ENCODE measurements at regions not wholly inside any gene's neighbourhood (a gene's known extent, or its start where the extent isn't known, plus 50 kb on each side); places are given as distances from the start of the nearest gene placed in this dataset.

DNA sequence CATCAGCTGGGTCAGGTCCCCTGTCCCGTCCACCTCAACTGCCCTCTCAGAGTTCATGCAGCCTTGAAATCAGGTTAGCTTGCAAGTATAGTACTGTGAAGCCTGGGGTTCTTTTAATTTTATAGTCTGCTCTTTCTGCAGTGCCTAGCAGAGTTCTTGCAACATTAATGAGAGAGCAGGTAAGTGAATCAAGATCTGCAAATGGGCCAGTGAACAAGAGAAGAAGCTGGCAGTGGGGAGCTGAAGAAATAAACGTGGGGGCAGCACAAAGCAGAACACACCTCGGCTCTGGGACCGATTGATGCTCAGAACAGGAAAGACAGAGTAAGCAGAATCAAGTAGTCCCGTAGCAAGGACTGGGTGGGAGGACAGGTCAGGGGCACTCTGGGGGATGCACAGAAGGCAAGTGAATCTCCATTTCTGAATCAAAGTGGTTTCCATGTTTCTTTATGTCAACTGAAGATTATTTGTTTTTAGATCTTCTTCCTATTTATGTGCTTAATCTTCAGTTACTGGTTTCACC is 675.5 kb downstream of the RNF144A start:
- TF ChIP-seq, protein P1, sequence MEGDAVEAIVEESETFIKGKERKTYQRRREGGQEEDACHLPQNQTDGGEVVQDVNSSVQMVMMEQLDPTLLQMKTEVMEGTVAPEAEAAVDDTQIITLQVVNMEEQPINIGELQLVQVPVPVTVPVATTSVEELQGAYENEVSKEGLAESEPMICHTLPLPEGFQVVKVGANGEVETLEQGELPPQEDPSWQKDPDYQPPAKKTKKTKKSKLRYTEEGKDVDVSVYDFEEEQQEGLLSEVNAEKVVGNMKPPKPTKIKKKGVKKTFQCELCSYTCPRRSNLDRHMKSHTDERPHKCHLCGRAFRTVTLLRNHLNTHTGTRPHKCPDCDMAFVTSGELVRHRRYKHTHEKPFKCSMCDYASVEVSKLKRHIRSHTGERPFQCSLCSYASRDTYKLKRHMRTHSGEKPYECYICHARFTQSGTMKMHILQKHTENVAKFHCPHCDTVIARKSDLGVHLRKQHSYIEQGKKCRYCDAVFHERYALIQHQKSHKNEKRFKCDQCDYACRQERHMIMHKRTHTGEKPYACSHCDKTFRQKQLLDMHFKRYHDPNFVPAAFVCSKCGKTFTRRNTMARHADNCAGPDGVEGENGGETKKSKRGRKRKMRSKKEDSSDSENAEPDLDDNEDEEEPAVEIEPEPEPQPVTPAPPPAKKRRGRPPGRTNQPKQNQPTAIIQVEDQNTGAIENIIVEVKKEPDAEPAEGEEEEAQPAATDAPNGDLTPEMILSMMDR (IDR thresholded peaks at IDR 0.05; ENCODE audit: poor library complexity, severe bottlenecking): no peak
- TF ChIP-seq, protein P2, sequence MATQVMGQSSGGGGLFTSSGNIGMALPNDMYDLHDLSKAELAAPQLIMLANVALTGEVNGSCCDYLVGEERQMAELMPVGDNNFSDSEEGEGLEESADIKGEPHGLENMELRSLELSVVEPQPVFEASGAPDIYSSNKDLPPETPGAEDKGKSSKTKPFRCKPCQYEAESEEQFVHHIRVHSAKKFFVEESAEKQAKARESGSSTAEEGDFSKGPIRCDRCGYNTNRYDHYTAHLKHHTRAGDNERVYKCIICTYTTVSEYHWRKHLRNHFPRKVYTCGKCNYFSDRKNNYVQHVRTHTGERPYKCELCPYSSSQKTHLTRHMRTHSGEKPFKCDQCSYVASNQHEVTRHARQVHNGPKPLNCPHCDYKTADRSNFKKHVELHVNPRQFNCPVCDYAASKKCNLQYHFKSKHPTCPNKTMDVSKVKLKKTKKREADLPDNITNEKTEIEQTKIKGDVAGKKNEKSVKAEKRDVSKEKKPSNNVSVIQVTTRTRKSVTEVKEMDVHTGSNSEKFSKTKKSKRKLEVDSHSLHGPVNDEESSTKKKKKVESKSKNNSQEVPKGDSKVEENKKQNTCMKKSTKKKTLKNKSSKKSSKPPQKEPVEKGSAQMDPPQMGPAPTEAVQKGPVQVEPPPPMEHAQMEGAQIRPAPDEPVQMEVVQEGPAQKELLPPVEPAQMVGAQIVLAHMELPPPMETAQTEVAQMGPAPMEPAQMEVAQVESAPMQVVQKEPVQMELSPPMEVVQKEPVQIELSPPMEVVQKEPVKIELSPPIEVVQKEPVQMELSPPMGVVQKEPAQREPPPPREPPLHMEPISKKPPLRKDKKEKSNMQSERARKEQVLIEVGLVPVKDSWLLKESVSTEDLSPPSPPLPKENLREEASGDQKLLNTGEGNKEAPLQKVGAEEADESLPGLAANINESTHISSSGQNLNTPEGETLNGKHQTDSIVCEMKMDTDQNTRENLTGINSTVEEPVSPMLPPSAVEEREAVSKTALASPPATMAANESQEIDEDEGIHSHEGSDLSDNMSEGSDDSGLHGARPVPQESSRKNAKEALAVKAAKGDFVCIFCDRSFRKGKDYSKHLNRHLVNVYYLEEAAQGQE (IDR thresholded peaks at IDR 0.05; ENCODE audit: borderline replicate concordance): no peak
- TF ChIP-seq EZH2 (IDR thresholded peaks at IDR 0.05; ENCODE audit: borderline replicate concordance, insufficient read depth, low read length, poor library complexity, severe bottlenecking) (no peak), SMC3 (conservative IDR thresholded peaks at IDR 0.05; ENCODE audit: poor library complexity) (no peak), MXI1 (conservative IDR thresholded peaks at IDR 0.05; ENCODE audit: poor library complexity, severe bottlenecking) (no peak)

All from neural cell (in vitro differentiated cells).